ENCODE measurements at regions not wholly inside any gene's neighbourhood (a gene's known extent, or its start where the extent isn't known, plus 50 kb on each side); places are given as distances from the start of the nearest gene placed in this dataset.
"Not testable (repeated sequence)": the region's sequence is repeated elsewhere in the genome, so short reads cannot be mapped to it uniquely, and the experiment has no call there.

- no peak for DNase-seq (ENCODE audit: low read depth in 2 of 2)
Observed at GRCh38 chr2:194385376-194385775, 1271.7 kb upstream of the SLC39A10 start.

DNA sequence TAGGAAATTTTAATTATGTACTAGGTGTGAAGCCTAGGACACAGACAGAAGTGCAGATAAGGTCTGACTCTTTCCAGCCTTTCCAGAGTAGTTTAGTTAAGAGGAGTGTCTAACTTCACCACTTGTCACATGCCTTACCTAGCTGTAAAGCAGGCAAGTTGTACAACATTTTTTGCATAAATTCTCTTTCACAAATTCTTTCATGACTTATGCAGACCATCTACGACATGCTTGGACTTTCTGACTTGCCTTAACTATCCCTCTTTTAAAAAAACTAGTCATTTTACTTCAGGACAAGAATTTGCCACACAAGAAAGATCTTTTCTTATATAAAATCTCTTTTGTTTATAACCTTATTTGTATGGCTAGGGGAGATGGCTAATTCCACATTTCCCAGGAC, 1273.6 kb upstream of the SLC39A10 start:
- DNase-seq (ENCODE audit: low read depth in 2 of 2), result no peak

DNA sequence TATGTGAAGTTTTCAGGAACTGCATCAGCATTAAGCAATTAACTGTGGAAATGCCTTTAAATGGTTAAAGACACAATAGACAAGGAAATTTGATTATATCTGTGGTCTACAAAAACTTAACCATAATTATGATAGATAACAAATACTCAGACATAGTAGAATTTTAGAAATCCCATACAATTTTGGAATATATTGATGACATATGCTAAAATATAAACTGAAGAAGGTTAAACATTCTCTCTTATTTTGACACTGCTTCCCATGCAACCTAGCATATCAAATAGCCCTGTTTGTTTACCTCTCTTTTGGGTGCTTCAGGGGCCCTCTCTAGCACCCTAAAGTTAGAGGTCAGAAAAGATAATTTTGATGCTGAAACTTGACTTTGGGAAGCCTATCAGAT, 1274.8 kb upstream of the SLC39A10 start:
- DNase-seq (ENCODE audit: low read depth in 2 of 2), result no peak

DNA sequence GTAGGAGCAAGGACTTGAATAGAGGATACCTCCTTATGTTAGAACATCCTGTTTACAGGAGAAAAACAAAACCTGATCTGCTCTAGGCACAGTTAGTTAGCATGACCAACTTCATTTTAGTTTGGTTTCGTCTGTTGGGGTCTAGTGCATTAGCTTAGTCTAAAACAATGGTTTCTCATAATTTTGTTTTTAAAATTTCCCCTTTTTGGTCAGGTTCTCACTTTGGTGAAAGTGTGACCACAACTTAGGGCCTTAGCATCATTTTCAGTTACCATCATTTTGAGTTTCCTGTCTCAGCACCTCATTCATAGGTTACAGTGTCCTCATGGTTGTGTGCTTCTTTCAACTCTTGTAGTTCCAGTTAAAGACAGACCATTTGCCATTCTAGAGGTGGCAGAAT, 1277.0 kb upstream of the SLC39A10 start:
- no peak for DNase-seq (ENCODE audit: low read depth in 2 of 2)

DNA sequence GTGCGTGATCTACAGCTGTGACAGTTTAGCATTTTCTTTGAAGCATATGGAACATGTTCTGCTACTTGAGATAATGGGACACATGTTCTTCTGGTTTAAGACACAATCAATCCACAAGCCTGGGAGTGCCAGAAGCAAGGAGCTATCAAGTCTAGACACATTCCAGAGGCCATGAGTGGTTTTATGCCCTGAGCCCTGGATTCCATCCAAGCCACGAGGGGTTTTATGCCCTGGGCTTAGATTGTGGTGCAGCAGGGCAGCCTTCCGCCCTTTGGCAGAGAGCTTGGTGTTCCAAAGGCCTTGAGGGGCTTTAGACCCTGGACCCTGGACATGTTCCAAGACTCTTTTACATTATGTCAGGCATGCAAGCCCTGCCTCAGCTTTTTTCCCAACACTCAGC, 1289.6 kb upstream of the SLC39A10 start:
- DNase-seq (ENCODE audit: low read depth in 2 of 2), result not testable (repeated sequence)

GRCh38 chr2:194363878-194364277, 1293.1 kb upstream of the SLC39A10 start:
- DNase-seq (ENCODE audit: low read depth in 2 of 2), result no peak

DNA sequence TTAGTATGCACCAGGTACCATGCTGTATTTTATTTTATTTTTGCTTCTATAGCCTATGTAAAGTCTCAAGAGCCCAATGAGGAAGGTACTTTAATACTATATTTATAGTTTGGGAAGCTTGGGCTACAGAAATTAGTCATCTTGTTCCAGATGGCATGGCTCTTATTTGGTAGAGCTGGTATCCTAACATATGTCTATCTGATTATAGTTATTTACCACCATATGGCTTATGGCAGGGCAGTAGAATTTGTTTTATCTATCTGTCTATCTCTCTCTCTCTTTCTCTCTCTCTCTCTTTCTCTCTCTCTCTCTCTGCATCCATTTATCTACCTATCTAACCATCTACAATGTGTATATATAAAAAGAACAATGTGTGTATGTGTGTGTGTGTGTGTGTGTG, 1293.7 kb upstream of the SLC39A10 start:
- no peak for DNase-seq (ENCODE audit: low read depth in 2 of 2)

- DNase-seq (ENCODE audit: low read depth in 2 of 2), result no peak
Observed at GRCh38 chr2:194352505-194352904, 1304.5 kb upstream of the SLC39A10 start.

DNA sequence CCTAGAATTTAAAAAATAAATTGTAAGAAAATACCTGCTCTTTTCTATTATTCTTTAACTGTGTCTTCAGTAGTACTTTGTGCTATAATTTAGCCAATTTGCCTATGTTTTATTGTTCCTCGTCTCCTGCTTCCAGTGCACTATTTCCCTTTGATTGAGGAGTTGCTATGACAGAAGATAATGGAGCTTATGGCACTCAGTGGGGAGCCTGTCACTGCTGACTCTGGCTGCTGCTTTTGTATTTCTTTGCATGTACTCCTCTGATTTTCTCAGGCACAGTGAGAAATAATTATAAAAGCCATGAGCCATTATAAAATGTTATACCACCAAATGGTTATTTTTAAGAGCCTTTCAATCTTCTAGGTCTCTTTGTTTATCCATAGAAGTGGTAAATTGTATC, 1310.8 kb upstream of the SLC39A10 start:
- DNase-seq (ENCODE audit: low read depth in 2 of 2), result no peak

GRCh38 chr2:194345347-194345746, 1311.7 kb upstream of the SLC39A10 start:
- DNase-seq (ENCODE audit: low read depth in 2 of 2), result no peak

DNA sequence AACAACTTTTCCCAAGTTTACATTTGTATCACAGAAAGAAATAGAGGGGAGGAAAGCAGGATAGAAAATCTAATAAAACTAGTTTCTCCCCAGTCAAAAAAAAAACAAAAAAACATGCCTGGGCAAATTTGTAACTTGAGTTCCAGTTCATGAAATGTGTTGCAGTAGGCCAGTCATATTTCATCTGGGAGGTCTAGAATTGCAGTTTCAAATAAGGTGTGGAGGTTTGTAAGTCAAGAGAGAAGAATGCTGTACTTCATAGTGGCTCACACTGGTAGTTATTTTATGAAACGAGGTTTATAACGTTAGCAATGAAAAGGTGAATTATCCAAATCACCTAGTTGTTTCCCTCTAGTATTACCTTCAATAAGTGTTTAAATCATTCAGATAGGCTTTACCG, 1313.9 kb upstream of the SLC39A10 start:
- no peak for DNase-seq (ENCODE audit: low read depth in 2 of 2)

- DNase-seq (ENCODE audit: low read depth in 2 of 2), result no peak
Observed at GRCh38 chr2:194332799-194333490, 1324.1 kb upstream of the SLC39A10 start.

DNA sequence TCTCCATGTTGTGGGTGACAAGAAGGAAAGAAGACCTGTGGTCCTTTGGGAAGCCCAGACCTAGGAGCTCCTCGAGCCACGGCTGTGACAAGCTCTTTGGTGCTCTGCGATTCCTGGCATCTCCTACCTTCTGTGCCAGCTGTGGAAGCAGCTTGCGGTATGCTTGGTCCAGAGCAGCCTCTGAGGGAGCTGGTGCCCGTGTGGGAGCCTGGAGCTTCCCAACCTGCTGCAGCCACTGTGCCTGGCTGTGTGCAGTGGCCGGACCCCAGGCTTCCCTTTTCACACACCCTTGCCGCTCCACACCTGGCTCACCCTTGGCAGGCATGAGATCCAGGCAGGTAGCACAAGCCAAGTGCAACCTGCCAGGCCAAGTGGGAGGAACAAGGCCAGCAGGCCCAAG, 1328.6 kb upstream of the SLC39A10 start:
- DNase-seq (ENCODE audit: low read depth in 2 of 2), result no peak

- no peak for DNase-seq (ENCODE audit: low read depth in 2 of 2)
Observed at GRCh38 chr2:194327196-194327888, 1329.7 kb upstream of the SLC39A10 start.

DNA sequence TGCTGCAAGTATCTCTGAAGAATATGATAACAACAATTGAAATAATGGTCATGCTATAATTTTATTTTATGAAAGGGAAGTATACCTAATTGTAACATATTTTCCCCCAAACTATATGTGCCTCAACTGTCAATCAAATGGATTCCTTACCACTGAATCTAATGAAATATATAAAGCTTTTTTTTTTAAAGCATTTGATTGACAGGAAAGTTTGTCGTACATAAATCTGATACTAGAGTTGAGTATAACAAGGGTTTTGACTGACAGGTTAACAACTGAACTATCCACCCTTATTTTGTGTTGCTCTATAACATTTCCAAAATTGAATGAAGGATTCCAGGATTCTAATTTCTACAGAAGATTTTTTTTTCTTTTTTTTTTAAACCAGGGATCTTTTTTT, 1333.3 kb upstream of the SLC39A10 start:
- no peak for DNase-seq (ENCODE audit: low read depth in 2 of 2)

- no peak for DNase-seq (ENCODE audit: low read depth in 2 of 2)
Observed at GRCh38 chr2:194320520-194320919, 1336.5 kb upstream of the SLC39A10 start.

DNA sequence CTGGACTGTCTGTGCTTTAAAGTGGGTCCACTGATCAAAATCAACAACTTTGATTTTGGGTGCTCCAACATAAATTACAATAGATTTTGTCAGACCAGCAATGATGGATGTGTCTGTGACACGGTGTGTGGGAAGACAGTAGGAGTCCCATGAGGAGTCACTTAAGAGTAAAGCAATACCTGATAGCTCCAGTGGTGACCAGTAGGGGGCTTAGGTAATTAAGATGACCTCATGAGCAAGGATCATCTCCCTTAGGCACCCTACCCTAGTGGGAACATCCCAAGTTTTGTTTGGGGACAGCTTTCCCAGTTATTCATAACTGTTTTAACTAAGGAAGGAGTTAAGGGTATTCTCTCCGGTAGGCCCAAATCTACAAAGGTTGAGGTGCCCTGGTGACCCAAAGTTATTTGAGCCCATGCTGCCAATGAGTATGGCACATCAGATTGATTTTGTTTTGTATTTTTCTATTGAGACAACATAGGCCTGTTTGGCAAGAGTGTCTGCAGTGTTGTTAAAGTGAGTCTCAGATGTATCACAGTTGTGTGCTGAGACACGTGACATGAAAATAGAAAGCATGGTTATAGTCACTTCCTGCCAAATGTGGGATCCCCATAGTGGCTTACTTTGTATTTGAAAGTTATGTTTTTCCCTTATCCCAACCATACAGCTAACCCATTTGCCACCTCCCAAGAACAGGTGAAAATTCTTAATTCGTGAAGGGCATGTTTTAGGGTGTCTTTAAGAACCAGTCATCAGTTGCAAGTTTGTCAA, 1337.6 kb upstream of the SLC39A10 start:
- DNase-seq (ENCODE audit: low read depth in 2 of 2), result no peak

DNA sequence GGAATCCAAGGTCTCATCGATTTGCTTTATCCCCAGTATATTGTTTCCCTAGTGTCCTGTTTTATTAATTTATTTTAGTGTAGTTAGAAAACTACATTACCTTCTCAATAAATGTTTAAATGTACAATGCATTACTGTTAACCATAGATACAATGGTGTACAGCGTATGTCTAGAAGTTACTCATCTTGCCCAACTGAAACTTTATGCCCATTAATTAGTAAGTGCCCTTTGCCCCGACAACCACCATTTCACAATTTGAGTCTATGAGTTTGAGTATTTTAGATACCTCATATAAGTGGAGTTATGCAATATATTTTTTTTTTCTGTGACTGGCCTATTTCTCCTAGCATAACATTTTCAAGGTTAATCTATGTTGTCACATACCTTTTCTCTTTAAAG, 1343.0 kb upstream of the SLC39A10 start:
- no peak for DNase-seq (ENCODE audit: low read depth in 2 of 2)

DNA sequence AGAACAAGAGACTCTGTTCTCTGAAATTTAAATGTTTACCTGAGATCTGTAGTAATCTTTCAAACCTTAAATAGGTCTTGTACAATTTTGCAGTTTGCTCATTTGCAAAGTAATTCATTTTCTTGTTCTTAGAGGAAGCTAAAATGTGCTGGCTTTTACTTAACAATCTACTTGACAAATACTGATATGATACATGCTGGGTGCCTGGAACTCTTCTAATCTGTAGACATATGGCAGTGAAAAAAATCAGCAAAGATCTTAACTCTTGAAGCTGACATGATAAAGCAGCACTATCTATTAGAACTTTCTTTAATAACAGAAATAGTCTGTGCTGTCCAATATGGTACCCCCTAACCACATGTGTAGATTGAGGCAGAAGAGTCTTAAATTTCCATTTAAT, 1352.8 kb upstream of the SLC39A10 start:
- DNase-seq (ENCODE audit: low read depth in 2 of 2), result no peak

DNA sequence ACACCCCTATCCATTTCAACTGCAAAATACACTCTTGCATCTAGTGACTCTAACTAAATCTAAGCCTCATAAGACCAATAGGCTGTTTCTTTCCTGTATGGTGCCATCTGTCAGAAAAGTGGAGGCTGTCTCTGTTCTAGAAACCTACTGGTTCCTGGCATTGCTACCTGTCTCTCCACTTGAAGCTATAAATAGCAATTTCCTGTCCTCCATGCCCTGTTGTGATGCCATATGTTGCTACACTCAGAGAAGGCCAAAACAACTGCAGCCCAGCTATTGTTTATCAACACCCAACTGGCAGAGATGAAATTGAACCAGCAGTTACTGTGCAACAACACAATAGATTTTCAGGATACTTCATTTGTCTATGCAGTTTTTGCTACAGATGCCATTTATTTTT, 1355.1 kb upstream of the SLC39A10 start:
- no peak for DNase-seq (ENCODE audit: low read depth in 2 of 2)

GRCh38 chr2:194294156-194294555, 1362.9 kb upstream of the SLC39A10 start:
- no peak for DNase-seq (ENCODE audit: low read depth in 2 of 2)

GRCh38 chr2:194291104-194291503, 1365.9 kb upstream of the SLC39A10 start:
- DNase-seq (ENCODE audit: low read depth in 2 of 2), result no peak

Data from fibroblast of skin of left biceps (primary cell).